ENCODE measurements at regions not wholly inside any gene's neighbourhood (a gene's known extent, or its start where the extent isn't known, plus 50 kb on each side); places are given as distances from the start of the nearest gene placed in this dataset.
A peak's percentile ranks its signal among the peaks of the same experiment; 100 is the strongest.

GRCh38 chrX:94635003-94635402 lies 961.0 kb downstream of the FAM133A start:
- Histone ChIP-seq H3K9me3 (peaks cover 0 to 5% of the 10 kb centered on the region in 2 donors), H3K4me3 (no peak overlapping the region), H3K27ac (no peak overlapping the region), H3K4me1 (no peaks in the 10 kb centered on the region), H3K27me3 (no peaks in the 10 kb centered on the region), H3K36me3 (no peaks in the 10 kb centered on the region)
- ATAC-seq: no peak
- DNase-seq: no peak
- no peak for TF ChIP-seq CTCF (IDR thresholded peaks at IDR 0.05)
- intact Hi-C loops (cut with DNase I): no loop called here

DNA sequence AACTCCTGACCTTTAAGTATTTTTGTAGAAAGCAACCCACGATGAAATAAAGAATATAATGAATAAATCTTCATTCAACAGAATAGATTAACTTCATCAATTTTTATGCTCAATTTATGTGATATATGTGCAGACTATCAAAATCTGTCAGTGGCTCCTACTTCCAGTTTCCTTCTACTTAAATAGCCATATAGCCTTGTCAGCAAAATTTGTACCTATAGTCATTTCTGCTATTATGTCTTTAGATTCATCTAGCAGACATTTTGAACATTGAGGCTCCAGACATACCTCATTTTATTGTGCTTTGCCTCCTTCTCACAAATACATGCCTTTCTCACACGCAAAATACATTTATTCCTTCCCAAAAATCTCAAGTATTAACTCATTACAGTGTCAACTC lies 971.7 kb downstream of the FAM133A start:
- ATAC-seq (no peak), DNase-seq (no peak)
- intact Hi-C loops (cut with DNase I): no loop called here
- Histone ChIP-seq H3K4me1 (no peaks in the 10 kb centered on the region), H3K4me3 (no peak overlapping the region), H3K9me3 (no peaks in the 10 kb centered on the region), H3K36me3 (no peaks in the 10 kb centered on the region), H3K27me3 (no peaks in the 10 kb centered on the region), H3K27ac (no peak overlapping the region)
- TF ChIP-seq CTCF (IDR thresholded peaks at IDR 0.05): no peak

GRCh38 chrX:94655180-94655579 lies 981.2 kb downstream of the FAM133A start:
- Histone ChIP-seq H3K4me1 (no peaks in the 10 kb centered on the region), H3K4me3 (no peak overlapping the region), H3K36me3 (no peaks in the 10 kb centered on the region), H3K27me3 (no peaks in the 10 kb centered on the region), H3K27ac (peak overlapping the region in 1 of 2 donors; percentile 27), H3K9me3 (no peaks in the 10 kb centered on the region)
- TF ChIP-seq CTCF (IDR thresholded peaks at IDR 0.05): no peak
- ATAC-seq (peak; percentile 91), DNase-seq (peak in 3 of 4 donors; percentile 5 to 43 (median 40))
- intact Hi-C loops (cut with DNase I): no loop called here

DNA sequence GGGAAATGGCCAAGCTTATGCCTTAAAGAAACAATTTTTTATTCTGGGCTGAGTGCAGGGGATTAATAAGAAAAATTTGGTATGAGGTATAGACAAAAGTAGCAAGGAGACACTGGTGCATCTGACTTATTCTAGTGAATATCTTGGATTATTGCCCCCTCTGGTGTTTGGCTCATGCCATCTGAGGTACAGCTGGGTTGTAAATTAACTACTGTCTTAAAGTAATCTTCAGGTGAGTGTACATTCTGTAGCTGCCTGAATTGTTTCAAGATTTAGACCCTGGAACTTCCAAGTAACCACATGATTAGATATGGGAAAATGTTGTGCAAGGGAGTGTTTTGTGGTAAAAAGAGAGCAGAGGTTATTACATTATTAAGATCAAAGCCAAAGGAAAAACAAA lies 988.7 kb downstream of the FAM133A start:
- H3K9me3 ChIP-seq: no peaks in the 10 kb centered on the region
- H3K27ac ChIP-seq: no peak overlapping the region
- H3K27me3 ChIP-seq: peaks cover 0 to 2% of the 10 kb centered on the region in 2 donors
- no peak for TF ChIP-seq CTCF (IDR thresholded peaks at IDR 0.05)
- H3K4me3 ChIP-seq: no peak overlapping the region
- DNase-seq (no peak), ATAC-seq (peak; percentile 93)
- intact Hi-C loops (cut with DNase I): no loop called here
- H3K4me1 ChIP-seq: no peaks in the 10 kb centered on the region
- H3K36me3 ChIP-seq: no peaks in the 10 kb centered on the region

GRCh38 chrX:94676285-94676684 lies 1002.3 kb downstream of the FAM133A start:
- DNase-seq (no peak), ATAC-seq (no peak)
- H3K9me3 ChIP-seq: no peaks in the 10 kb centered on the region
- no peak overlapping the region for H3K27ac ChIP-seq
- no peaks in the 10 kb centered on the region for H3K36me3 ChIP-seq
- intact Hi-C loops (cut with DNase I): no loop called here
- TF ChIP-seq CTCF (IDR thresholded peaks at IDR 0.05): no peak
- H3K27me3 ChIP-seq: no peaks in the 10 kb centered on the region
- H3K4me3 ChIP-seq: no peak overlapping the region
- H3K4me1 ChIP-seq: no peaks in the 10 kb centered on the region

All from left lung (tissue), 4 donors.